HL-60 (cell line): ENCODE measurements at regions not wholly inside any gene's neighbourhood (a gene's known extent, or its start where the extent isn't known, plus 50 kb on each side); places are given as distances from the start of the nearest gene placed in this dataset.

Experiments used
- CTCF ChIP-seq: IDR thresholded peaks from one replicate; pipeline ENCODE4 v1.5.1; 2011; ENCODE audit warnings: low read length, control low read depth, inconsistent platforms; ENCODE audit not compliant: insufficient read depth
- GABPA ChIP-seq: IDR thresholded peaks from 2 replicates; pipeline ENCODE4 v1.6.1; 2012; ENCODE audit warnings: low read depth
- POLR2AphosphoS5 ChIP-seq: IDR thresholded peaks from 2 replicates; pipeline ENCODE4 v1.6.1; 2012; ENCODE audit warnings: low read depth
- REST ChIP-seq: IDR thresholded peaks from 2 replicates; pipeline ENCODE4 v1.6.1; 2012; ENCODE audit warnings: low read depth; ENCODE audit not compliant: insufficient replicate concordance

- TF ChIP-seq CTCF (no peak), GABPA (no peak), POLR2AphosphoS5 (no peak), REST (no peak)
Measured at GRCh38 chr11:119797736-119798135, 68.7 kb upstream of the NECTIN1 start.
